H1 (cell line): ENCODE measurements at regions not wholly inside any gene's neighbourhood (a gene's known extent, or its start where the extent isn't known, plus 50 kb on each side); places are given as distances from the start of the nearest gene placed in this dataset.

ENCODE experiments used
- CTCF ChIA-PET: fragments of 300-600 bp; sonication (Branson Sonifier 250); formaldehyde crosslinking; loops from one replicate; lab custom pipeline; 2021; ENCODE audit not compliant: partially characterized antibody; lab: Charles Lee
- POLR2A ChIA-PET: fragments of 300-600 bp; sonication (Branson Sonifier 250); formaldehyde crosslinking; loops from one replicate; lab custom pipeline; 2021; ENCODE audit warnings: inconsistent platforms; ENCODE audit not compliant: partially characterized antibody; lab: Charles Lee
- DNase-seq, 2 experiments: peaks; one replicate each; pipeline versions ENCODE4 v3.0.0 to v3.0.0-alpha.2; 2010 to 2022; ENCODE audit warnings: low spot score in 2 of 2, low read depth in 1 of 2, mixed read lengths in 1 of 2
- FAIRE-seq: peaks from 2 replicates; lab custom pipeline; 2011; peaks lifted over from hg19 to GRCh38; lab: Jason Lieb, UNC
- H2AFZ ChIP-seq: 2 replicates; pipeline ENCODE4 v1.8.1; 2012; ENCODE audit warnings: low read length, inconsistent platforms
- H2AK5ac ChIP-seq: 2 replicates; pipeline ENCODE4 v1.6.1; 2013; ENCODE audit warnings: low read depth, low read length
- H2BK120ac ChIP-seq: replicated peaks from 2 replicates; pipeline ENCODE3; 2013; ENCODE audit warnings: low read depth, low read length, inconsistent platforms
- H2BK12ac ChIP-seq: 2 replicates; pipeline ENCODE4 v1.6.1; 2013; ENCODE audit warnings: low read depth, low read length
- H2BK15ac ChIP-seq: 2 replicates; pipeline ENCODE4 v1.6.1; 2013; ENCODE audit warnings: low read length
- H2BK20ac ChIP-seq: 2 replicates; pipeline ENCODE4 v1.6.1; 2013; ENCODE audit warnings: low read length
- H2BK5ac ChIP-seq: 2 replicates; pipeline ENCODE4 v1.6.1; 2013; ENCODE audit warnings: low read depth, low read length
- H3K14ac ChIP-seq: 2 replicates; pipeline ENCODE4 v1.6.1; 2013; ENCODE audit warnings: inconsistent platforms; ENCODE audit not compliant: insufficient read length
- H3K18ac ChIP-seq: 2 replicates; pipeline ENCODE4 v1.6.1; 2013; ENCODE audit warnings: low read length; ENCODE audit errors: extremely low read depth
- H3K23ac ChIP-seq: 2 replicates; pipeline ENCODE4 v1.6.1; 2013; ENCODE audit warnings: inconsistent platforms; ENCODE audit not compliant: insufficient read length
- H3K23me2 ChIP-seq: 2 replicates; pipeline ENCODE4 v1.6.1; 2013; ENCODE audit warnings: low read depth, low read length
- H3K27ac ChIP-seq: 2 replicates; pipeline ENCODE4 v1.6.1; 2011; ENCODE audit warnings: low read depth, low read length, inconsistent platforms
- H3K27me3 ChIP-seq, 4 experiments: replicated peaks in 1 of 4; 1 replicate in 1 of 4; 2 replicates in 3 of 4; pipeline versions ENCODE4 v1.6.1 to v1.8.1; 2011 to 2013; ENCODE audit warnings: low read length in 3 of 4, mild to moderate bottlenecking in 3 of 4, inconsistent platforms in 2 of 4, mixed read lengths in 2 of 4, moderate library complexity in 1 of 4; ENCODE audit not compliant: control insufficient read depth in 3 of 4, insufficient read depth in 3 of 4; ENCODE audit errors: extremely low read depth in 1 of 4
- H3K36me3 ChIP-seq, 4 experiments: 2 replicates each; pipeline versions ENCODE4 v1.6.1 to v1.8.1; 2011 to 2013; ENCODE audit warnings: mild to moderate bottlenecking in 4 of 4, low read length in 3 of 4, moderate library complexity in 2 of 4, control low read depth in 1 of 4, inconsistent platforms in 1 of 4; ENCODE audit not compliant: insufficient read depth in 4 of 4, control insufficient read depth in 2 of 4
- H3K4ac ChIP-seq: replicated peaks from 2 replicates; pipeline ENCODE3; 2013; ENCODE audit warnings: low read length, low read depth, mixed read lengths, inconsistent platforms; ENCODE audit not compliant: insufficient read length
- H3K4me1 ChIP-seq, 4 experiments: replicated peaks in 1 of 4; 1 replicate in 1 of 4; 2 replicates in 3 of 4; pipeline versions ENCODE4 v1.6.1 to v1.8.1; 2011 to 2013; ENCODE audit warnings: low read length in 3 of 4, inconsistent platforms in 2 of 4, mixed read lengths in 1 of 4; ENCODE audit not compliant: insufficient read depth in 4 of 4, control insufficient read depth in 3 of 4
- H3K4me2 ChIP-seq, 2 experiments: 2 replicates each; pipeline versions ENCODE4 v1.6.1 to v1.8.1; 2011 to 2013; ENCODE audit warnings: low read depth in 2 of 2, low read length in 2 of 2, control low read depth in 1 of 2, inconsistent platforms in 1 of 2, mild to moderate bottlenecking in 1 of 2; ENCODE audit not compliant: insufficient read depth in 1 of 2
- H3K4me3 ChIP-seq, 4 experiments: fragments of 200-600, 300-600 bp in 1 of 4; sonication (generic), shearing (Covaris generic), sonication (Bioruptor Twin) in 1 of 4; 2 replicates each; pipeline versions ENCODE4 v1.5.1 to v1.8.1; 2011 to 2016; ENCODE audit warnings: low read length in 4 of 4, low read depth in 3 of 4, control low read depth in 2 of 4, inconsistent platforms in 2 of 4, mild to moderate bottlenecking in 2 of 4, mixed read lengths in 1 of 4, moderate library complexity in 1 of 4; ENCODE audit not compliant: insufficient read depth in 2 of 4; ENCODE audit errors: extremely low read depth in 1 of 4
- H3K56ac ChIP-seq: replicated peaks from 2 replicates; pipeline ENCODE3; 2013; ENCODE audit warnings: low read depth, mild to moderate bottlenecking, mixed read lengths, low read length, inconsistent platforms; ENCODE audit not compliant: insufficient read length
- H3K79me1 ChIP-seq: 2 replicates; pipeline ENCODE4 v1.6.1; 2013; ENCODE audit warnings: low read depth, low read length, control low read depth
- H3K79me2 ChIP-seq, 2 experiments: 2 replicates each; pipeline versions ENCODE4 v1.6.1 to v1.8.1; 2012 to 2013; ENCODE audit warnings: low read length in 2 of 2, mild to moderate bottlenecking in 2 of 2, inconsistent platforms in 1 of 2; ENCODE audit not compliant: insufficient read depth in 2 of 2, control insufficient read depth in 1 of 2
- H3K9ac ChIP-seq, 4 experiments: replicated peaks in 1 of 4; 1 replicate in 1 of 4; 2 replicates in 3 of 4; pipeline versions ENCODE4 v1.6.1 to v1.8.1; 2011 to 2013; ENCODE audit warnings: low read depth in 3 of 4, low read length in 3 of 4, control low read depth in 2 of 4, mild to moderate bottlenecking in 2 of 4, moderate library complexity in 2 of 4, inconsistent platforms in 1 of 4; ENCODE audit errors: extremely low read depth in 1 of 4
- H3K9me3 ChIP-seq, 2 experiments: 2 replicates each; pipeline versions ENCODE4 v1.6.1 to v1.8.1; 2012 to 2013; ENCODE audit warnings: mild to moderate bottlenecking in 2 of 2, moderate library complexity in 2 of 2, control low read depth in 1 of 2, inconsistent platforms in 1 of 2, low read depth in 1 of 2, low read length in 1 of 2, mixed read lengths in 1 of 2; ENCODE audit not compliant: insufficient read depth in 2 of 2
- H4K20me1 ChIP-seq, 2 experiments: replicated peaks in 1 of 2; 2 replicates each; pipeline versions ENCODE3 to v1.8.1; 2011 to 2013; ENCODE audit warnings: inconsistent platforms in 2 of 2, low read length in 2 of 2, mild to moderate bottlenecking in 1 of 2; ENCODE audit not compliant: insufficient read depth in 2 of 2, control insufficient read depth in 1 of 2
- H4K5ac ChIP-seq: 2 replicates; pipeline ENCODE4 v1.6.1; 2013; ENCODE audit warnings: low read length, low read depth, mixed read lengths, inconsistent platforms; ENCODE audit not compliant: insufficient read length
- H4K8ac ChIP-seq: 2 replicates; pipeline ENCODE4 v1.8.0; 2013; ENCODE audit warnings: mild to moderate bottlenecking, moderate library complexity, low read length, inconsistent platforms; ENCODE audit not compliant: insufficient read depth; ENCODE audit errors: extremely low read depth
- H4K91ac ChIP-seq: replicated peaks from 2 replicates; pipeline ENCODE3; 2013; ENCODE audit warnings: low read length, mixed read lengths, inconsistent platforms; ENCODE audit not compliant: insufficient read length
- ASH2L ChIP-seq: fragments of 200-600, 300-600 bp; sonication (generic); IDR thresholded peaks from one replicate; pipeline ENCODE4 v1.7.1; 2017; ENCODE audit warnings: low read length
- CBX8 ChIP-seq: fragments of 300-800, 300-1000 bp; sonication (generic); IDR thresholded peaks from 2 replicates; pipeline ENCODE4 v1.7.1; 2016; ENCODE audit warnings: low read depth, low read length, borderline replicate concordance
- CEBPB ChIP-seq: IDR thresholded peaks from 2 replicates; pipeline ENCODE4 v1.6.1; 2012; ENCODE audit warnings: low read depth, low read length
- CHD1 ChIP-seq: IDR thresholded peaks from 2 replicates; pipeline ENCODE4 v1.6.1; 2012; ENCODE audit warnings: low read depth, low read length, improper control_type of control experiment
- HDAC2 ChIP-seq, 2 experiments: fragments of 300-600 bp in 1 of 2; sonication (generic) in 1 of 2; IDR thresholded peaks; 2 replicates each; pipeline ENCODE4 v1.6.1; 2011 to 2012; ENCODE audit warnings: low read depth in 2 of 2, low read length in 2 of 2, mild to moderate bottlenecking in 2 of 2, moderate library complexity in 2 of 2, borderline replicate concordance in 1 of 2, inconsistent platforms in 1 of 2
- POU5F1 ChIP-seq: IDR thresholded peaks from 2 replicates; pipeline ENCODE4 v1.6.1; 2011; ENCODE audit warnings: low read depth, mild to moderate bottlenecking, low read length, moderate library complexity
- RXRA ChIP-seq: IDR thresholded peaks from 2 replicates; pipeline ENCODE4 v1.6.1; 2011; ENCODE audit warnings: low read depth, mild to moderate bottlenecking, low read length, moderate library complexity; ENCODE audit not compliant: insufficient read depth
- SIN3A ChIP-seq, 2 experiments: IDR thresholded peaks in 1 of 2; conservative IDR thresholded peaks in 1 of 2; 2 replicates each; pipeline ENCODE4 v1.6.1; 2011 to 2012; ENCODE audit warnings: low read length in 2 of 2, improper control_type of control experiment in 1 of 2, low read depth in 1 of 2, mild to moderate bottlenecking in 1 of 2
- SP2 ChIP-seq: IDR thresholded peaks from 2 replicates; pipeline ENCODE4 v1.6.1; 2012; ENCODE audit warnings: mild to moderate bottlenecking, low read length, inconsistent platforms
- TCF12 ChIP-seq: IDR thresholded peaks from 2 replicates; pipeline ENCODE4 v1.6.1; 2011; ENCODE audit warnings: low read depth, mild to moderate bottlenecking, low read length
- ZNF274 ChIP-seq: IDR thresholded peaks from 2 replicates; pipeline ENCODE4 v1.7.0; 2012; ENCODE audit warnings: low read length, borderline replicate concordance; ENCODE audit errors: extremely low read depth
- WGBS, 2 experiments: shearing (Covaris generic) in 1 of 2; methylation state at CpG; one replicate each; pipeline versions ENCODE4 v1.1.6 to v1.1.7; 2013 to 2015; ENCODE audit warnings: low lambda C conversion rate in 2 of 2, mixed read lengths in 2 of 2, inconsistent platforms in 1 of 2, low coverage in 1 of 2, missing lambda C conversion rate in 1 of 2; ENCODE audit not compliant: insufficient replicate concordance in 2 of 2, insufficient coverage in 1 of 2, insufficient read length in 1 of 2; ENCODE audit errors: extremely low coverage in 1 of 2, missing lambda C conversion rate in 1 of 2; 5-methylcytosine and 5-hydroxymethylcytosine counted together
- TF ChIP-seq, protein P1 (sequence below): IDR thresholded peaks from 2 replicates; pipeline ENCODE4 v1.6.1; 2011; ENCODE audit warnings: low read depth, mild to moderate bottlenecking, low read length; ENCODE audit not compliant: insufficient read depth
- TF ChIP-seq, protein P2 (sequence below): IDR thresholded peaks from 2 replicates; pipeline ENCODE4 v1.6.1; 2012; ENCODE audit warnings: low read length, inconsistent platforms

GRCh38 chr6:113394729-113395128 lies 462.4 kb upstream of the MARCKS start:
- H3K9ac ChIP-seq: no peak overlapping the region
- no peaks in the 10 kb centered on the region for H3K36me3 ChIP-seq
- no peaks in the 10 kb centered on the region for H3K9me3 ChIP-seq
- H2BK20ac ChIP-seq: no peak overlapping the region
- H3K18ac ChIP-seq: no peak overlapping the region
- no peaks in the 10 kb centered on the region for H4K20me1 ChIP-seq
- no peak overlapping the region for H3K14ac ChIP-seq
- H2BK5ac ChIP-seq: no peak overlapping the region
- H3K4me2 ChIP-seq: no peak overlapping the region
- DNase-seq (no peak), FAIRE-seq (no peak)
- H2BK15ac ChIP-seq: no peak overlapping the region
- H2AK5ac ChIP-seq: no peak overlapping the region
- 88% methylated on average over 2 of the region's 2 CpGs; no CpG with 5 or more reads in 1 of the 2 experiments for WGBS, 2 experiments
- H3K27me3 ChIP-seq: no peaks in the 10 kb centered on the region
- H3K27ac ChIP-seq: no peak overlapping the region
- no peak overlapping the region for H3K23ac ChIP-seq
- CTCF ChIA-PET: no interaction called here
- no peak overlapping the region for H2BK12ac ChIP-seq
- POLR2A ChIA-PET: no interaction called here
- H3K56ac ChIP-seq: no peak overlapping the region
- H3K4me1 ChIP-seq: no peaks in the 10 kb centered on the region; a peak in 1 of 7 replicates
- no peak overlapping the region for H3K4ac ChIP-seq
- H4K5ac ChIP-seq: no peak overlapping the region
- no peak overlapping the region for H4K91ac ChIP-seq
- no peak overlapping the region for H3K4me3 ChIP-seq
- no peaks in the 10 kb centered on the region for H3K79me2 ChIP-seq
- H2BK120ac ChIP-seq: no peak overlapping the region
- no peak overlapping the region for H4K8ac ChIP-seq
- no peaks in the 10 kb centered on the region for H3K23me2 ChIP-seq
- H2AFZ ChIP-seq: no peak overlapping the region
- no peaks in the 10 kb centered on the region for H3K79me1 ChIP-seq
- TF ChIP-seq, protein P1, sequence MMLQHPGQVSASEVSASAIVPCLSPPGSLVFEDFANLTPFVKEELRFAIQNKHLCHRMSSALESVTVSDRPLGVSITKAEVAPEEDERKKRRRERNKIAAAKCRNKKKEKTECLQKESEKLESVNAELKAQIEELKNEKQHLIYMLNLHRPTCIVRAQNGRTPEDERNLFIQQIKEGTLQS: no peak
- TF ChIP-seq CBX8 (no peak), POU5F1 (no peak), RXRA (no peak), ZNF274 (no peak), HDAC2 (IDR thresholded peaks at IDR 0.05; ENCODE audit: borderline replicate concordance in 1 of 2, low read depth in 2 of 2, low read length in 2 of 2) (no peak), SIN3A (conservative IDR thresholded peaks at IDR 0.05 in 1 of 2, IDR thresholded peaks at IDR 0.05 in 1 of 2; ENCODE audit: low read depth in 1 of 2, low read length in 2 of 2) (no peak), SP2 (no peak), CEBPB (no peak), CHD1 (no peak), TCF12 (no peak), ASH2L (no peak)
- TF ChIP-seq, protein P2, sequence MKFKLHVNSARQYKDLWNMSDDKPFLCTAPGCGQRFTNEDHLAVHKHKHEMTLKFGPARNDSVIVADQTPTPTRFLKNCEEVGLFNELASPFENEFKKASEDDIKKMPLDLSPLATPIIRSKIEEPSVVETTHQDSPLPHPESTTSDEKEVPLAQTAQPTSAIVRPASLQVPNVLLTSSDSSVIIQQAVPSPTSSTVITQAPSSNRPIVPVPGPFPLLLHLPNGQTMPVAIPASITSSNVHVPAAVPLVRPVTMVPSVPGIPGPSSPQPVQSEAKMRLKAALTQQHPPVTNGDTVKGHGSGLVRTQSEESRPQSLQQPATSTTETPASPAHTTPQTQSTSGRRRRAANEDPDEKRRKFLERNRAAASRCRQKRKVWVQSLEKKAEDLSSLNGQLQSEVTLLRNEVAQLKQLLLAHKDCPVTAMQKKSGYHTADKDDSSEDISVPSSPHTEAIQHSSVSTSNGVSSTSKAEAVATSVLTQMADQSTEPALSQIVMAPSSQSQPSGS: no peak
